GM19372 (cell line): ENCODE measurements at regions not wholly inside any gene's neighbourhood (a gene's known extent, or its start where the extent isn't known, plus 50 kb on each side); places are given as distances from the start of the nearest gene placed in this dataset.

Experiments used
- ATAC-seq: cut with Tn5 transposase; IDR thresholded peaks from one replicate; pipeline ENCODE4 v1.9.1; 2021; ENCODE audit warnings: mild to moderate bottlenecking, low read depth, moderate library complexity; ENCODE audit not compliant: unreplicated experiment

DNA sequence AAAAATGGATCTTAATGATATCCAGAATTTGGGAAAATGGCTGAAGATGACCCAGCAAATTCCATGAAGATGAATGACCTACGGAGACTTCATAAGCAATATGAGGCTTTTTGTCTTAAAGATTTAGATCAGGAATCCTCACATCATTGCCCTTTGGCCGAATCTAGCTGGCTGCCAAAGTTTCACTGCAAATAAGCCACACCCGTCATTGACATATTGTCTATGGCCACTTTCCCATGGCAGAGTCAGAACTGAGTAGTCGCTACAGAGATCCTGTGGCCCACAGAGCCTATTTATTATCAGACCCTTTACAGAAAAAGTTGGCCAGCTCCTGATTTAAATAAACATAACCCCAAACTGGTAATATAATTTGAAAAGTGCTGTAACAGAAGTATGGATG, 307.4 kb upstream of the RARB start:
- ATAC-seq = no peak

DNA sequence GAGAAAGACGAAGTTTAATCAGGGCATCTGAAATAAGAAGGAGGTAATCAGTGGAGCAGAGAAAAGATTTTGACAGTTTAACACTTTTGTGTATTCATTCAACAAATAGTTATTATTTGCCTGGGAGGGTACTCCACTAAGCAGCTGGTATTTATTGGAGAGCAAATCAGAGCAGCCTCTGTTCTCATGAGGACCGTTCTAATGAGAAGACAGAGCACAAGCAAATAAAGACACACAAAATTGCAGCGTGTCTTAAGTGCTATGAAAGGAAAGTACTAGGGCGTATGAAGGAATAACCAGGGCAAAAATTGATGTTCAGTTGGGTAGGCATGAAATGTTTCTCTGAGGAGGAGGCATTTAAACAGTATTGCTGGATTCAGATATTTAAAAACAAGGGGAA, 302.9 kb upstream of the RARB start:
- no peak for ATAC-seq

DNA sequence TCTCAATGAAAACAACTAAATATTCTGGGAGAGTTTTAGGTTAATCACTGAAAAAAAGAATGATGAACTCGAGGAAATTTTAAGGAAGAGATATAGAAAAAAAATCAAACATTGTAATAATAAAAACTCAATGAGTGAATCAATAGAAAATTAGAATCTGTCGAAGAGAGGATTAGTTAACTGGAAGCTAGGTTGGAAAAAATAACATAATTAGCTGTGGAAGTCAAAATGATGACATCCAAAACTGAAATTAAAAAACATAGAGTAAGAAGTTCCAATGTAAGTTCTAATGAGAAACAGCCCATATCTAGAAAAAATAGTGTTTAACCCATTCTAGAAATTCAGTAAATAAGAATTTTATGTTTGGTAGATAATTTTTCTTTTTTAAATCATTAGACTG, 299.3 kb upstream of the RARB start:
- no peak for ATAC-seq

DNA sequence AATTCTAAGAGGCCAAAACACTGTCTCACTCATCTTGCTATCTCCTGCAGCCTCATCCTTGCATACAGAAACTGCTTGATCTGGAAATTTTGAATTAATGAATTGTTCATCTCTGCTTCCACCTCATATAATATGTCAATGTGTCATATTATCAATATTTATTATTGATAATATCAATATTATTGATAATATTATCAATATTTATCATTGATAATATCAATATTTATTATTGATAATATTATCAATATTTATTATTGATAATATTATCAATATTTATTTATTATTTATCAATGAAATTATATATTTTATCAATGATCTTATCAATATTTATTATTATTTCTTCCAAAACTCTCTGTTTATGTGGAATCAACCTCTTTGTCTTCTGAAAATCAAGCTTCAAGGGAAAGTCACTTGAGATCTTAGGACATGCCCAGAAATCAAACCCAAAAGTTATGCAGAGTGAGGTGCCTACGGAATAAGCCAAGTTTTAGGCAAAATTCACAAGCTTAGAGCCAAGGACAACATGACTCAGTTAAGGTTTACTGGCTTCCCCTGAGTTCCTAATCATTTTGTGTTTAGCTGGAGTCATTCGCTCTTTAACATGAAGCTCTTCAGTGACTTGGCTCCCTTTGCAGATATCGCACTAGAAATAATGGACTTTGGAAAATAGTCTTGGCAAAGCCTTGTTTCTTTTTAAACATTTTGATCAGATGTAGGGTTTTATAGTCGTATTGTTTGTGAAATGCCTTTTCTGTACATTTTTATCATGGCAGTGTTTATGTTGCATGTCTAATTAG, 297.1 kb upstream of the RARB start:
- ATAC-seq = no peak

DNA sequence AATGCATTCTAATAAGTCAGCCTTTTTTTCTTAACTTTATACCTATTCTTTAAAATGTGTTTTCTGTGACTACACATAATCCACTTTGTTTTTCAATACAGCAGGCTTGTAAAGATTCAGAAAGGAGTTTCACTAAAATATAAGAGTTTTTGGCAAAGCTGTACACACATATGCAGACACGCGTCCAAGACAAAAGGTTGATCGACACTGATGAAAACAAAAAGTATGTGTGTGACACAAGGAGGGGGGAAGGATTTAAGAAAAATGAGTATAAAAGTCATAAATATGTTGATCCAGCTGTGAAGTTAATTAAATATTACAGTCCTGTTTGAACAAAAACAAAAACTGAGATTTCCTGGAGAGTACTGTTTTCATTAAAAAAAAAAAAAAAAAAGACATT, 294.5 kb upstream of the RARB start:
- ATAC-seq = no peak

DNA sequence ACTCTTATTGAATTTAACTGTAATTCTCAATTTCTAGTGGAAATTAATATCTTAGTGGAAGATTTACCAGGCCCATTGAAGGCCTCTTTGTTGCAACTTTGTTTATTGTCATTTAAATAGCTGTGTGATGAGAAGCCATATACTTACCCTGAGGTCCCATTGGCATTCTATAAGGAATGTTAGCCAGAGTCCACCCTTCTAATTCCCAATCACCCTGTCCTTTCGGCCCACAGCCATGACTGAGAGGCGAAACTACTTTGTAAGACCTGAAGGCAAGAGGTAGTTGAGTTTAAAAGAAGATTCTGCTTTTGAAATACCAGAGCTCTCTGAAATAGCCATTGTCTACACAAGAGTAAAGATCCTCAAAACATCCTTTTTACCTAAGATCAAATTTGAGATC, 290.5 kb upstream of the RARB start:
- no peak for ATAC-seq

DNA sequence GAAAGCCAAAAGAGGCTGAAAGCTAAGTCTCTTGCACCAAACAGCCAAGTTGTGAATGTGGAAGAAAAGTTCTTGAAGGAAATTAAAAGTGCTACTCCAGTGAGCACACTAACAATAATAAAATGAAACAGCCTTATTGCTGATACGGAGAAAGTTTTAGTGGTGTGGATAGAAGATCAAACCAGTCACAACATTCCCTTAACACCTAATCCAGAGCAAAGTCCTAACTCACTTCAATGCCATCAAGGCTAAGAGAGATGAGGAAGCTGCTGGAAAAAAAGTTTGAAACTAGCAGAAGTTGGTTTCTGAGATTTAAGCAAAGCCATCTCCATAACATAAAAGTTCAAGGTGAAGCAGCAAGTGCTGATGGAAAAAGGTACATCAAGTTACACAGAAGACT, 288.8 kb upstream of the RARB start:
- ATAC-seq = no peak

DNA sequence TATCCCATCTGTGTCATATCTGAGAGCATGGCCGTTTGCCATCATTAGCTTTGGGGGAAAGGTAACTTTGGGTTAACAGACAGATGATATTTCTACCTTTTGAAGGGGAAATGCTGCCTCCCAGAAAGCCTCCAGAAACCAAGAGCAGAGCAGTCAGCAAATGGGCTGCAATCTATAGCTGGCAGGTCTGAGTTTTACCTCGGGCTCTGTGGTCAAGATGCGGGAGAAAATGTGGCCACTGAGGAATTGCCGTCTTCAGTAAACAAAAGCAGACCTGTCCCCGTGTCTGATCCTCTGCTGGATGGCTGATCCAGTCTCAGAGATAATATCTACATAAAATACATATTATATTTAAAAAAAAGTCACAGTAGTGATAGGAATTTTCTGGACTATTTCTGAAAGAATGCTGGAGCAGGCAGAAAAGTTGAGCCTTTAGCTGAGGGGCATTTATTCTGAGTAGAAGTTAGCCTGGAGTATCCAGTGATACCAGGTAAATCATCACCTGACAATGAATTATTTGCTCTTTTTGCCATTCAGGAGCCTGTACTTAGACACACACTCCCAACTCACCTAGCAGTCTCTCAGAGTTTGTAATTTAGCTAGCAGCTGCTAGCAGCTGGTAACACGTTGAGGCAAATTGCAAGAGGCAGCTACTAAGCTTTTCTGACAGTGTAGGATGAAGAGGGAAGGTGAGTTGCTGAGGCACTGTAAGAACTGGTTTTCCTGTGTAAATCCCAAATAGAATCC, 285.3 kb upstream of the RARB start:
- no peak for ATAC-seq

DNA sequence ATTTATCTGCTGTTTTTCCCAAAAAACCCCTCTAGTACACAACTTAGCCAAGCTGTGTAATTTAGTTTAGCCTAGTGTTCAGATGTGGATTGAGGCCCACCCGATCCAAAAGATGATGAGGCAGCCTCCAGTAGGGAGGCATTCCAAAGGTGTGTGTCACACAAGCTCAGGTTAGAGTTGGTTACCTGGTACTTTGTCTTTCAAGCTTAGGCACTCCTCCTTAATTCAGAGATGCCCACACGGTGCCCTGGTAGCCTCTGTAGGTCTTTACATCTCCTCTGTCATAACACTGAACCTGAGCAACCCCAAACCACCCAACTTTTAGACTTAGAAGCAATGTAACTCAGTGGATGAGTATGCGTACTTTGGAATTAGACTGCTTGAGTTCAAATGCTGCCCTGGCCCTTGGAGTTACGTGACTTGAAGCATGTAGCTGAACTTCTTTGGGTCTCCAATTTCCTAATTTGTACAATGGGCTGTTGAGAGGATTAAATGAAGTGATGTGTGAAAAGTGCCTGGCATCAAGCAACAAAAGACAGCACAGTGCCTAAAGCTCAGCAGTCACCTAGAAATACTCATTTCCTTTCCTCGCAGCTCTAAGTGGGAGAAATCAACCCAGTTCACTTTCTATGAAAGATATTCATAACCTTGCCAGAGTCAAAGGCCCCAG, 284.6 kb upstream of the RARB start:
- no peak for ATAC-seq

DNA sequence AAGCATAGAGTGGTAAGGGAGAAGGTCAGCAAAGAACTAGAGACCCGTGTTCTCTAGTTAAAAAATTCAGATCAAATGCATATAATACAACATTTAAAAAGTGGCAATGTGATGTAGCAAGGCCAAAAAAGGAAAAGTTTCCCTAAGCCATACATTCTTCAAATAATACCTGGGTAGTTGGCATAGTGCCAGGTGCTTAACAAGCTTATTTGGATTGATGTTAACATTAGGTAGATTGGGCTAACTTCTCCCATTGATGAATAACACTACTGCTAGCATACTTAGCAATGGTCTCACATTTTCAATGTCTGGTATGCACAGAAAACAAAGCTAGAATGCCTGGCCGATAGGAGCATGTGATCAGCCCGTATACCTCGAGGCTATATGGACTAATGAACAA, 283.6 kb upstream of the RARB start:
- ATAC-seq = no peak

DNA sequence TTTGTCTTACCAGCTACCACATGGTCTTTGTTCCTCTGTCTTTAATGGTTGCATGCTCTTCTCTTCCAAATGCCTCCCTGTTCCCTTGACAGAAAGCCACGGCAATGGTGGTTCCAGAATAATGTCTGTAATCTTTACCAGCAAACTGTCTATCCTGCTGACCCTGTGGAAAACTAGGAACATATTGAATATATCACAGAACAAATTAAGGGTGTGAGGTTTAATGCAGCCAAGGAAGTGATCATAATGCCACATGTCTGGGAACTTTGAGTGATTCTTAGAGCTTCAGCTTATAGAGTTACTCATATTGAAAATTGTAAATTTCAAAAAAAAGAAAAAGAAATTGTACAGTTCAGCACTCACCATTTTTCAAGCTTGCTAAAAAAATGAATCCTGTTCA, 282.9 kb upstream of the RARB start:
- ATAC-seq = no peak

DNA sequence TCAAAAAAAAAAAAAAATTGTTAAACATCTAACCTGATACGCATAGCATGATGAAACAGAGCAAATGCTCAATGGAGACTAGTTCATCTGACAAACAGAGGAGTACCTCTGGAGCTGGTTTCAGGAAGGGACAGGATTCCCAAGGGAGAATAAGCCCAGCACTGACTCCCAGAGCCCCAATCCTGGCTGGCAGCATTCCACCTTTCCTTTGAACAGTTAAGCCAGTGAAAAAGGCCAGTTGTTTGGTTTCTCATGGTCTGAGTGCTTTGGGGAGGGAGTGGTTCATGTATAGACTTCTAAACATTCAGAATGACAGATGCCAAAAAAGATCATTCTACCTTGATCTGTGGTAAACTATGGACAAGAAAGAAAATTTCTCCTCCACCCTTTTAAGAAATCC, 277.9 kb upstream of the RARB start:
- ATAC-seq = no peak

DNA sequence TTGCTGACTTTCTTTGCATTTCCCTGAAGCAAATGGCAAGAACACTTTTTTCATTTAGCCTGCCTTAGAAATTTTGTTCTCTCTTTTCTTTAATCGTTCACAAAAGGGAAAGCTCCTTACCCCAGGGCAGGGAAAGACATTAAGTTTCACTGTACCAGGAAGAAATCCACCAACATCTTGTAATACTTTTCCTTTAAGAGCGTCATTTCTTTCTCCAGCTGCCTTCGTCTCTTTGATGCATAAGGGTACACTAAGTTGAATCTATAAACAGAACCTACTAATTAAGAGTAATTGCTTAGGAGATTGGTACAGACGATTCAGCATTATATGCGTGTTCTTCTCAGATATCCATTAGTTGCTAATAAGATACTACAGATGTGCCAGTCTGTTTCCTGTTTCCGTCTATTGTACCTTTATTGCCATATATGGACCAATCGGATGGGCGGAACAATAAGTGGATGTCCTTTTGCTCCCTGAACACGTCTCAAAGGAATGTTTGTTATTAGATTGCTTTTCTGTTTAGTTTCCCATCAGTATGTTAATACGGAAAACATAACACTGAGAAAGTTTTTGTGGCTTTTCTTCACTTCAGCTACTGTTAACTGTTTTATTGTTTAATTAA, 276.7 kb upstream of the RARB start:
- no peak for ATAC-seq

DNA sequence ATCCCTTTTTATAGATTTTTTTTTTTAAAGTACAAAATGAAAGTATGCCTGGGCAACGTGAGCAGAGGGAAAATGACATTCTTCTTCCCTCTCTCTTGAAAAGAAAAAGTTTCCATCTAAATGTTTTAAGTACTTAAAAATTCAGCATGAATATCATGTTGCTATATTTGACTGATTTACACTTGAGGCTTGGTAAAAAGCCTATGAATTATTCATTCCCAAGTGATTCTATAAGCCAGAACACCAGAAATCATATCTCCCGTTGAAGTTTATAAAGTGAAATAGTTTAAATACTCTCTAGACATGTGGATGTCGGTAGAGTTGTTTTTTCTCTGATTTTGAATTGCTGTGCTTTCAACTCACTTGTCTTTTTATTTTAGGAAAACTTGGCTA, 276.2 kb upstream of the RARB start:
- no peak for ATAC-seq

DNA sequence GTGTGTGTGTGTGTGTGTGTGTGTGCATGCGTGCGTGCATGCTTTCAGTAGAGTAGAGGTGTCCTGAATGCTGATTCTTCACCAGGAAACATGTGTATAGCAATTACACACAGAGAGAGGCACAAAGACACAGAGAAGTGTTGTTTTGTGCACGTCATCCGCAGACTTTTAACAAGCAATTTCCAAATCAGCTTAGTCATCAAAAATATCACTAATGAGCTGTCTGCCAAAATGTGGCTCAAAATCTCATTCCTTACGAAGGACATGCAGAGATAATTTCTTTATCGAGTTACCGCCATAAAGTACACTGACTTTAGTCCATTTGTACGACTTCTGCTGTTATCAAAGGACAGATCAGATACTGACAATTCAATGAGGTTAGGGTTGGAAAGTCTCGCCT, 274.9 kb upstream of the RARB start:
- ATAC-seq = no peak

DNA sequence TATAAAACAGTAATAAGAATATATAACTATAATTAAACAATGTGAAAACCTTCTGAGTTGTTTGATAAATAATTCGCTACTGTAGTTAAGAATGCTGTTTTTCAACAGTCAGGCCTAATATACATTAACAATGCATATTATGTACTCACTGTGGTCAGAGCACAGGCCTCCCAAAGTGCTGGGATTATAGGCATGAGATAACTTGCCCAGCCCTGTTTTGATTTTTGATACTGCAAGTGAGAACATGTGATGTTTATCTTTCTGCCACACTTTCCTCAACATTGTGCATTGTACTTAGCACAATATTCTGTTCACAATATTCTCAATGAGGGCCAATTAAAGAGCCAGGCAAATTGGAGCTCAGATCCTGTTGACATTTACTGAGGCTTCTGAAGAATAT, 274.5 kb upstream of the RARB start:
- no peak for ATAC-seq

DNA sequence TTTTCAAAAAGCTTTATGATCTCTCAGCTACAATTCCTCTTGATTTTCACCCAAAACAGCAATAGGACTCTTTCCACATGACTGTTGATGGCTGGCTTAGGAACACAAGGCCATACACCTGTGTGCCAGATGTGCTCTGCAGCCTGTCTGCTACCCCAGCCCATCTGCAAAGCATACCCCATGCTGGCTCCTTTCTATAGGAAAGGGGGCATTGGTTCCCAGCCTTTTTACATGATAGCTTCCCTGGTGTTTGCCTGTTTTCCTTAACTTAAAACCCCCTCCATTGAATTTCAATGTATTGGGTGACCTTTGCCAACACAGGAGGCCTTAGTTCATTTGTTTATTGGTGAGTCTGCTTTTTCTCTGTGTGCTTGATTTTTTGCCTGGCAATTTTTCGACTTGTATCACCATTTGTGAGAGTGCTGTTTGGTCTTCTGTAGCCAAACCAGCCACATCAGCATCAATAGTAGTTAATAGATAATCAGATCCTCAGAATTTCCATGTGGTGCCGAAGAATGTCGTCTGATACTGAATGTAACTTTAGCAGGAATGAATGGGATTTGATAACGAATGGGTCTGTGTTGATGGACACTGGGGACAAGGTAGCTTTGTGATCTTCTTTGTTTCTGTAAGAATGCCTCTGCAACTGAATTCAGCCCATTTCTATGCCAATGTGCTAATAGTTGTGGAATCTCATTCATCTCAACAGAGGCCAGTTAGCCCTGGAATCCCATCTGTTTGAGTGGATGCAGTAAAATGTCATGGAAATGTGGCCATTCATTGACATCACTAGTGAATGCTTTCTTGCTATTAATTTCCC, 272.2 kb upstream of the RARB start:
- no peak for ATAC-seq

DNA sequence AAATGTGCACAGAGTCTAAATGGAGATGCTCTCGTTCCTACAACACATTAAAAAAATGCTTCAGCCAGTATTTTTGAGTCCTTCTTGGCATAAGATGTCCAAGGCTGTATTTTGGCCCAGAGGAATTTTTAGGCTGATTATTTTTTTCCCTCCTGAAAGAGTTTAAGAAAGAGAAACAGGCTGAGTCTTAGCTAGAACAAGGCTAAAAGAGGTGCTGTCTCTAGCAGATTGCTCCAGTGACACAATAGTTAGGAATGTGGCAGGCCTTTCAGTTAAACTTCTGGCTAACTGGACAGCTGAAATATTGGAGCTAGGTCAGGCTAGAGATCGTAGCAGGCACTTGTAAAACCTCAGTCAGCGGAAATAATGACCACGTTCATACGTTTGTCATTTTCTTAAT, 271.4 kb upstream of the RARB start:
- ATAC-seq = no peak

DNA sequence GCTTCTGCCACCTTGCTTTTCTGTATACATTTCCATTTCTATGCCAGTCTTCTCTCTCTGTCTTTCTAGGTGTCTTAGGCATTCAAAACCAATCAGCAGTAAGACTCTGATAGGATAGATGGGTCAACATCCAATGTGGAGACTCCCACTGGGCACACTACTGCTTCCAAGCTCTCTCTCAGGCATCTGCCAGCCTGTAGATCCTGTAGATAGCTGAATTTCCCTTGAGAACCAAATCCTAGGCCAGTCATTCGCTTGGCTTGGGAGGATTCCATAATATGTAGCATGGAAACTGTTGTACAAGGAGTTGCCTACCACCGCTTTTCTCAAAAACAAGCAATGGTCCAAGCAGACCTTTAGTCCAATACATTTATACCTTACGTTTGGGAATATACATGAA, 262.8 kb upstream of the RARB start:
- ATAC-seq = no peak

DNA sequence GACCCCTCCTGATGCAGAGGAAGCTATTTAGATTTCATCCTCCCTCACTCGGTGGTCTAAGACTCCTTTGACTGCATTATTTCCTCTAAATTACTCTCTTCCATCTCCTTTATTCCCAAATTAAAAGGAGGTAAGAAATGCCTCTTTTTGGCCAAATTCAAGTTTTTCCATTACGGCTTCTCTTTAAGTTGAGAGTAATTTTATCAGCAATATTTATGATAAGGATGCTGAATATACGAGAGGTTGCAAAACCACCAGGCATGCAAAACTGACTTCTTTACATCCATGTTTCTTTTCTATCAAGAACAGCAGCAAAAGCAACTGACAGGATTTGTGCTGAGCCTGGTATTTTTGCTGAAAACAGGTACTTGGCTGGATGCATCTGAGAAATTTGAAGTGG, 262.0 kb upstream of the RARB start:
- ATAC-seq = no peak
